ENCODE measurements at regions not wholly inside any gene's neighbourhood (a gene's known extent, or its start where the extent isn't known, plus 50 kb on each side); places are given as distances from the start of the nearest gene placed in this dataset.
"Not testable (repeated sequence)": the region's sequence is repeated elsewhere in the genome, so short reads cannot be mapped to it uniquely, and the experiment has no call there.

- TF ChIP-seq, protein P1, sequence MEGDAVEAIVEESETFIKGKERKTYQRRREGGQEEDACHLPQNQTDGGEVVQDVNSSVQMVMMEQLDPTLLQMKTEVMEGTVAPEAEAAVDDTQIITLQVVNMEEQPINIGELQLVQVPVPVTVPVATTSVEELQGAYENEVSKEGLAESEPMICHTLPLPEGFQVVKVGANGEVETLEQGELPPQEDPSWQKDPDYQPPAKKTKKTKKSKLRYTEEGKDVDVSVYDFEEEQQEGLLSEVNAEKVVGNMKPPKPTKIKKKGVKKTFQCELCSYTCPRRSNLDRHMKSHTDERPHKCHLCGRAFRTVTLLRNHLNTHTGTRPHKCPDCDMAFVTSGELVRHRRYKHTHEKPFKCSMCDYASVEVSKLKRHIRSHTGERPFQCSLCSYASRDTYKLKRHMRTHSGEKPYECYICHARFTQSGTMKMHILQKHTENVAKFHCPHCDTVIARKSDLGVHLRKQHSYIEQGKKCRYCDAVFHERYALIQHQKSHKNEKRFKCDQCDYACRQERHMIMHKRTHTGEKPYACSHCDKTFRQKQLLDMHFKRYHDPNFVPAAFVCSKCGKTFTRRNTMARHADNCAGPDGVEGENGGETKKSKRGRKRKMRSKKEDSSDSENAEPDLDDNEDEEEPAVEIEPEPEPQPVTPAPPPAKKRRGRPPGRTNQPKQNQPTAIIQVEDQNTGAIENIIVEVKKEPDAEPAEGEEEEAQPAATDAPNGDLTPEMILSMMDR (IDR thresholded peaks at IDR 0.05; ENCODE audit: low read depth, low read length) = no peak
- DNase-seq (ENCODE audit: low read depth, low spot score) = no peak
- in situ Hi-C loops (cut with HindIII; ENCODE audit: low sequenced_read_pairs) = no loop called here
- no peak overlapping the region for H3K4me3 ChIP-seq (ENCODE audit: low read depth, low read length)
These were observed 615.5 kb downstream of the LRRC70 start for GRCh38 chr5:63194126-63194525.

GRCh38 chr5:63180190-63180589, 601.6 kb downstream of the LRRC70 start:
- DNase-seq (ENCODE audit: low read depth, low spot score); H3K4me3 ChIP-seq (ENCODE audit: low read depth, low read length); in situ Hi-C loops (cut with HindIII; ENCODE audit: low sequenced_read_pairs): not testable (repeated sequence)

DNA sequence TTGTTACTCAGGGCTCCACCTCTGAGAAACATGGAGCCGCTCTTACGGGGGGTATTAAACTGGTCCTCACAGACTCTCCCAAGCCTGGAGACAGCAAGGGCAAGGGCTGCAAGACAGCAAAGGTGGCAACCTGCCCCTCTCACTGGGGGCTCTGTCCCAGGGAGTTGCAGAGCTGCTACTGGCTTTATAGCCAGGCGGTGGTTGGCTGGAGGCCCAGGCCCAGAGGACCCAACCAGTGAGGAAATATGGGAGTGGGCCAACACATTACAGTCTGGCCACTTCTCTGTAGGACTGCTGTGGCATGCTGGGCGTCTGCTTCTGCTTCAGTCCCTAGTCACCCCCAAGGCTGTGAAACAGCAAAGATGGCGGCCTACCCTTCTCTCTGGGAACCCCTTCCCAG, 597.2 kb downstream of the LRRC70 start:
- no peak for DNase-seq (ENCODE audit: low read depth, low spot score)
- in situ Hi-C loops (cut with HindIII; ENCODE audit: low sequenced_read_pairs) = no loop called here
- no peak overlapping the region for H3K4me3 ChIP-seq (ENCODE audit: low read depth, low read length)
- TF ChIP-seq, protein P1 (IDR thresholded peaks at IDR 0.05; ENCODE audit: low read depth, low read length) = no peak

GRCh38 chr5:63170486-63170885, 591.9 kb downstream of the LRRC70 start:
- TF ChIP-seq, protein P1 (IDR thresholded peaks at IDR 0.05; ENCODE audit: low read depth, low read length) = no peak
- H3K4me3 ChIP-seq (ENCODE audit: low read depth, low read length) = no peak overlapping the region
- in situ Hi-C loops (cut with HindIII; ENCODE audit: low sequenced_read_pairs) = no loop called here
- no peak for DNase-seq (ENCODE audit: low read depth, low spot score)

GRCh38 chr5:63164838-63165535, 586.4 kb downstream of the LRRC70 start:
- H3K4me3 ChIP-seq (ENCODE audit: low read depth, low read length) = no peak overlapping the region
- TF ChIP-seq, protein P1 (IDR thresholded peaks at IDR 0.05; ENCODE audit: low read depth, low read length) = no peak
- in situ Hi-C loops (cut with HindIII; ENCODE audit: low sequenced_read_pairs) = no loop called here
- no peak for DNase-seq (ENCODE audit: low read depth, low spot score)

GRCh38 chr5:63164339-63164738, 585.7 kb downstream of the LRRC70 start:
- no peak overlapping the region for H3K4me3 ChIP-seq (ENCODE audit: low read depth, low read length)
- no peak for DNase-seq (ENCODE audit: low read depth, low spot score)
- TF ChIP-seq, protein P1 (IDR thresholded peaks at IDR 0.05; ENCODE audit: low read depth, low read length) = no peak
- in situ Hi-C loops (cut with HindIII; ENCODE audit: low sequenced_read_pairs) = no loop called here

DNA sequence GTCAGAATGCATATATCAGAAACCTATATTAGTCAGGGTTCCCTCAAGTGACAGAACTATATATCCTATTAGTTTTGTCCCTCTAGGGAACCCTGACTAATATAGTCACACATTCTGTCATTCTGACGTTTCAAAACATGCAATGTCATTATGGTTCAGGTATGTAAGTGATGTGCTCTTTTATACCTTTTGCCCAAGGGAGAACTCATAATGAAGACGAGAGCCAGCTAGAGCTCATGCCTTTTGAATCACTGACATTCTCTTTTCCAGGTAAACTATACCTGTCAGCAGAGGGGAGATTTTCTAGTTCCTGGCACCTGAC, 576.7 kb downstream of the LRRC70 start:
- TF ChIP-seq, protein P1 (IDR thresholded peaks at IDR 0.05; ENCODE audit: low read depth, low read length) = no peak
- in situ Hi-C loops (cut with HindIII; ENCODE audit: low sequenced_read_pairs) = no loop called here
- no peak for DNase-seq (ENCODE audit: low read depth, low spot score)
- H3K4me3 ChIP-seq (ENCODE audit: low read depth, low read length) = no peak overlapping the region

All from astrocyte of the spinal cord (primary cell).